ENCODE measurements at regions not wholly inside any gene's neighbourhood (a gene's known extent, or its start where the extent isn't known, plus 50 kb on each side); places are given as distances from the start of the nearest gene placed in this dataset.

DNA sequence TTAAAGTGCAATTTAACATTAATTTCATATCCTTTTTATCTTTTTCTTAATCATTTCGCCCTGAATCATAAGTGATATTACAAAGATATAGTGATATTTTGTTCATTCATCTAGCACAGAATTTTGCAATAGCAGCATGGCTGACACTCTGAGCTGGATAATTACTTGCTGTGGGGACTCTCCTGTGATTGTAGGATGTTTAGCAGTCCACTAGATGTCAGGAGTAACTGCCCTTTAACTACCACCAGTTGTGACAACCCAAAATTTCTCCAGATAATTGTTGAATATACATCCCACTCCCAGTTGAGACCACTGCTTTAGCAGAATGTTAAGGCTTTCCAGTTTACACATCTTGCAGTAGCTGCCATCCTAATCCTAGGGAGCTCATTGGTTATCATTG, 196.8 kb upstream of the MBNL1 start:
- no peak overlapping the region for H3K27ac ChIP-seq (ENCODE audit: low read depth in 1 of 2, low read length in 2 of 2)
- no peaks in the 10 kb centered on the region for H3K27me3 ChIP-seq (ENCODE audit: control insufficient read depth in 1 of 2, insufficient read depth in 2 of 2, low read length in 1 of 2)
- intact Hi-C loops (cut with DNase I), result loop anchor here (5.0 to 10.0 kb wide), 5 partner anchors 85 to 370 kb away; partner anchors contain the start of gene MBNL1 (in 1 of the 2)
- 46 to 57% methylated on average over 1 of the region's 1 CpG for WGBS, 2 donors
- no peaks in the 10 kb centered on the region for H3K4me1 ChIP-seq (ENCODE audit: control insufficient read depth in 1 of 2, insufficient read depth in 2 of 2, low read length in 2 of 2)
- H3K9me3 ChIP-seq (ENCODE audit: control insufficient read depth, low read length), result no peaks in the 10 kb centered on the region
- DNase-seq (no peak), ATAC-seq (ENCODE audit: low FRiP score) (peak; percentile 80)
- H3K4me3 ChIP-seq (ENCODE audit: low read length in 2 of 2), result no peak overlapping the region
- H3K36me3 ChIP-seq (ENCODE audit: control insufficient read depth in 1 of 2, insufficient read depth in 2 of 2, low read length in 1 of 2), result no peaks in the 10 kb centered on the region

DNA sequence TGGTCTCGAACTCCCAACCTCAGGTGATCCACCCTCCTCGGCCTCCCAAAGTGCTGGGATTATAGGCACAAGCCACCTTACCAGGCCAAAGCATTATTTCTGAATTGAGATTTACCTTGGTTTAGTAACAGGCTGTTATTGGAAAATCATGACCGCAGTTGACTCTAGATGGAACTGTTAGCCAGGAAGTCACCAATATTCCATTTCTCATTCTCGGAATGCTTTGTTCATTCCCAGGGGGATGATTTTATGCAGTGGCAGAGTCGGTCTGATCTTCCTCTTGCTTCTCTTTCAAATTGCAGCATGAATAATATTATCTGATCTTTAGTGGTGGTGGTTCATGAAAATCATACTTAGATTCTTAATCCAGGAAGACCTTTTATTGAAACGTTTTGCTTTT, 195.5 kb upstream of the MBNL1 start:
- Histone ChIP-seq H3K27me3 (ENCODE audit: control insufficient read depth in 1 of 2, insufficient read depth in 2 of 2, low read length in 1 of 2) (no peaks in the 10 kb centered on the region), H3K9me3 (ENCODE audit: control insufficient read depth, low read length) (no peaks in the 10 kb centered on the region), H3K4me1 (ENCODE audit: control insufficient read depth in 1 of 2, insufficient read depth in 2 of 2, low read length in 2 of 2) (no peaks in the 10 kb centered on the region), H3K36me3 (ENCODE audit: control insufficient read depth in 1 of 2, insufficient read depth in 2 of 2, low read length in 1 of 2) (no peaks in the 10 kb centered on the region), H3K27ac (ENCODE audit: low read depth in 1 of 2, low read length in 2 of 2) (no peak overlapping the region), H3K4me3 (ENCODE audit: low read length in 2 of 2) (no peak overlapping the region)
- intact Hi-C loops (cut with DNase I), result loop anchor here (5.0 to 10.0 kb wide), 5 partner anchors 84 to 369 kb away; partner anchors contain the start of gene MBNL1 (in 1 of the 2)
- ATAC-seq (ENCODE audit: low FRiP score) (peak; percentile 79), DNase-seq (no peak)
- WGBS, 2 donors, result 35 to 40% methylated on average over 6 of the region's 6 CpGs

DNA sequence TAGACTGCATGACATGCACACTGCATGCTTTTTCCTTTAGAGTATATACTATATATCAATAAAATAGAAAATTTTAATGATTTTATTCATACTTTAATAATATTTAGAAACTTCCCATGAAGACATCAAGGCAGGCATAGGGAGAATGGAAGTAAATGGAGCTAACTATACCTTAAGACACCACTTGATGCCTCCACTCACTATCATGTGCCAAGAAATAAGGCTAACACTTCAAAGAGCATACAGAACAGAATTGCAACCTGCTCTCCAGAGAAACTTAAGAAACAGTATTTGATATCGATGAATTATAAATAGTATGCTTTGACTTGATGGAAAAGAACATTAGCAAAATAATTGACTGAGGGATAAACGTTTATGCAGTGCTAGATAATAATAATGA, 192.6 kb upstream of the MBNL1 start:
- intact Hi-C loops (cut with DNase I), result loop anchor here in 1 of 2 donors (10.0 kb wide), 1 partner anchor 129 kb away; no protein-coding TSS in a partner anchor
- WGBS, 2 donors, result 82 to 86% methylated on average over 2 of the region's 2 CpGs
- H3K9me3 ChIP-seq (ENCODE audit: control insufficient read depth, low read length), result no peaks in the 10 kb centered on the region
- H3K4me1 ChIP-seq (ENCODE audit: control insufficient read depth in 1 of 2, insufficient read depth in 2 of 2, low read length in 2 of 2), result no peaks in the 10 kb centered on the region
- H3K4me3 ChIP-seq (ENCODE audit: low read length in 2 of 2), result no peak overlapping the region
- H3K36me3 ChIP-seq (ENCODE audit: control insufficient read depth in 1 of 2, insufficient read depth in 2 of 2, low read length in 1 of 2), result no peaks in the 10 kb centered on the region
- H3K27me3 ChIP-seq (ENCODE audit: control insufficient read depth in 1 of 2, insufficient read depth in 2 of 2, low read length in 1 of 2), result no peaks in the 10 kb centered on the region
- no peak for ATAC-seq (ENCODE audit: low FRiP score)
- no peak overlapping the region for H3K27ac ChIP-seq (ENCODE audit: low read depth in 1 of 2, low read length in 2 of 2)
- no peak for DNase-seq

DNA sequence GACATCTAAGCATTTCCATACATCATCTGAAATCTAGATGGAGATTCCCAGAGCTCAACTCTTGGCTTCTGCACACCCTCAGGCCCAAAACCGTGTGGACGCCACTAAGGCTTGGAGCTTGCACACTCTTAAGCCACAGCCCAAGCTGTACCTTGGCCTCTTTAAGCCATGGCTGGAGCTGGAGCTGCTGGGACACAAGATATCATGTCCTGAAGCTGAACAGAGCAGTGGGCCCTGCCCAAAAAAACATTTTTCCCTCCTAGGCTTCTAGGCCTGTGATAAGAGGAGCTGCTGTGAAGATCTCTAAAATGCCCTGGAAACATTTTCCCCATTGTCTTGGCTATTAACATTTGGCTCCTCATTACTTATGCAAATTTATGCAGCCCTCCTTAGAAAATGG, 188.7 kb upstream of the MBNL1 start:
- H3K4me3 ChIP-seq (ENCODE audit: low read length in 2 of 2), result no peak overlapping the region
- DNase-seq, result peak in 1 of 2 donors; percentile 21
- no peak for ATAC-seq (ENCODE audit: low FRiP score)
- 83 to 96% methylated on average over 2 of the region's 2 CpGs for WGBS, 2 donors
- H3K27me3 ChIP-seq (ENCODE audit: control insufficient read depth in 1 of 2, insufficient read depth in 2 of 2, low read length in 1 of 2), result no peaks in the 10 kb centered on the region
- no peaks in the 10 kb centered on the region for H3K9me3 ChIP-seq (ENCODE audit: control insufficient read depth, low read length)
- intact Hi-C loops (cut with DNase I), result loop anchor here (5.0 to 10.0 kb wide), 2 partner anchors 77 to 125 kb away; no protein-coding TSS in a partner anchor
- no peaks in the 10 kb centered on the region for H3K36me3 ChIP-seq (ENCODE audit: control insufficient read depth in 1 of 2, insufficient read depth in 2 of 2, low read length in 1 of 2)
- no peak overlapping the region for H3K27ac ChIP-seq (ENCODE audit: low read depth in 1 of 2, low read length in 2 of 2)
- H3K4me1 ChIP-seq (ENCODE audit: control insufficient read depth in 1 of 2, insufficient read depth in 2 of 2, low read length in 2 of 2), result no peaks in the 10 kb centered on the region

DNA sequence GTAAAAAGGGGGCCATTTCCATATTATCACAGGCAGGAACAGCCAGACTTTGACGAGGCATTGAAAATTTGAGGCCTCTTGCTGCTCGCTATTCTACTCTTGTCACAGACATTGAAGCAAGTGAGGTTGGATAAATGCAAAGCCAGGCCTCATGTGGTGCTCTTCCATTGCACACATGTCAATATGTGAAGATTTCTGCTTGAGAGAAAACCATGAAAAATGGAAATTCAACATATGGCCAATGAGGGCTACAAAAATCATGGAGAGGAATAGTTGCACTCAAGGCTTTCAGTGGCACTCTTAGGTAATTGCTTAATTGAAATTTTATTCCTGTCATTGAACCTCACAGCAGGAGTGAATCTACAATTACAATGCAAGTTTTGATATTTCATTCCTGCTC, 185.6 kb upstream of the MBNL1 start:
- intact Hi-C loops (cut with DNase I), result loop anchor here in 1 of 2 donors (5.0 kb wide), 1 partner anchor 74 kb away; no protein-coding TSS in a partner anchor
- 74 to 90% methylated on average over 2 of the region's 2 CpGs for WGBS, 2 donors
- no peak for DNase-seq

DNA sequence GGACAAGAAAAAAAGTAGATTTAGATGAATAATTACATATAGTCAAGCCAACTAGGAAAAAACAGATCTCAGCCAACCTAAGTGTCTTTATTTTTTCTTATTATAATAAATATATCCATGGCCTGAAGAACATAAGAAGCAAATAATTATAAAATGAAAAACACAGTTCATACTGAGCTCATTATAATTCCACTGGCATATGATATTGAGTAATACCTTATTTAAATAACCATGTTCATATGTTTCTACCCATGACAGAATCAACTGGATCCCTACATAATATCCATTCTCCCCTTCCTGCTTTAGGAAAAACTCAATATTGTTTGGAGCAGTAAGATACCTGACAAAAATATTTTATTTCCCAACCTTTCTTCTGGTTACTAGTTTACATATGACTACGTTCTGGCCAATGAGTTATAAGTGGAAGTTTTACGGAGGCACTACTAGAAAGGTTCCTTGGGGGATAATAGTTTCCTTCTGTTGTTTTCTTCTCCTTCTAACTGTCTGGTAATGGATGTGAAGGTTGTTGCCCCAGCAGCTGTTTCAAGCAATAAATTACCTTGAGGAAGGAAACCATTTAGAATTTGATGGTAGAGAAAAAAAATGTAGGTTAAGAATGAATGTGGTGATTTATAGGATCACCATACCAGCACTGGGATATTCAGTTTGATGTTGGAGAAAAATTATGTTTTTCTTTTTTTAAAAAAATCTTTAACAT, 184.1 kb upstream of the MBNL1 start:
- H3K4me1 ChIP-seq (ENCODE audit: control insufficient read depth in 1 of 2, insufficient read depth in 2 of 2, low read length in 2 of 2), result peaks cover 0 to 3% of the 10 kb centered on the region in 2 donors
- H3K27me3 ChIP-seq (ENCODE audit: control insufficient read depth in 1 of 2, insufficient read depth in 2 of 2, low read length in 1 of 2), result no peaks in the 10 kb centered on the region
- no peak overlapping the region for H3K27ac ChIP-seq (ENCODE audit: low read depth in 1 of 2, low read length in 2 of 2)
- no peak for DNase-seq
- ATAC-seq (ENCODE audit: low FRiP score), result no peak
- no peaks in the 10 kb centered on the region for H3K36me3 ChIP-seq (ENCODE audit: control insufficient read depth in 1 of 2, insufficient read depth in 2 of 2, low read length in 1 of 2)
- H3K4me3 ChIP-seq (ENCODE audit: low read length in 2 of 2), result no peak overlapping the region
- intact Hi-C loops (cut with DNase I), result loop anchor here (5.0 kb wide), 2 partner anchors 38 to 73 kb away; no protein-coding TSS in a partner anchor
- H3K9me3 ChIP-seq (ENCODE audit: control insufficient read depth, low read length), result no peaks in the 10 kb centered on the region
- 93 to 96% methylated on average over 2 of the region's 2 CpGs for WGBS, 2 donors

More for the DNA sequence above, 185.6 kb upstream of the MBNL1 start:
- no peaks in the 10 kb centered on the region for H3K36me3 ChIP-seq (ENCODE audit: control insufficient read depth in 1 of 2, insufficient read depth in 2 of 2, low read length in 1 of 2)
- no peak overlapping the region for H3K27ac ChIP-seq (ENCODE audit: low read depth in 1 of 2, low read length in 2 of 2)
- H3K4me3 ChIP-seq (ENCODE audit: low read length in 2 of 2), result no peak overlapping the region
- H3K27me3 ChIP-seq (ENCODE audit: control insufficient read depth in 1 of 2, insufficient read depth in 2 of 2, low read length in 1 of 2), result no peaks in the 10 kb centered on the region
- peaks cover 0 to 3% of the 10 kb centered on the region in 2 donors for H3K4me1 ChIP-seq (ENCODE audit: control insufficient read depth in 1 of 2, insufficient read depth in 2 of 2, low read length in 2 of 2)
- no peaks in the 10 kb centered on the region for H3K9me3 ChIP-seq (ENCODE audit: control insufficient read depth, low read length)
- no peak for ATAC-seq (ENCODE audit: low FRiP score)

DNA sequence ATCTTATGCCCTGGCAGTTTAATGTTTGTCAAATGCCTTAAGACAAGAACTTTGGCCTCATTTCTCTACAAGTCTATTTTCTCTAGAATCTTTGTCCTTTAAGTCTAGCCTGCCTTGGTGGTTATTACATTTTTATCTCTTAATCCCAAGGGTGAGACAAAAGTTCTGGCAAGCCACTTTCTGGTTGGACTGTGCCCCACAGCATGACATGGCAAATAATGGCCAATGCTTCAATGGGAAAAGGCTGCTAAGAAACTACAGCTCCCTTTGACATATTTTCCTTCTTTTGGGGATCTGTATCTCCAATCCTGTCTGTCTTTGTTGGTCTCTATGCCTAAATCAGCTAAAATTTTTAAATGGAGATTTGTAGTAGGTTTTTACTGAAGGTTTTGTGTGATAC, 181.6 kb upstream of the MBNL1 start:
- H3K27ac ChIP-seq (ENCODE audit: low read depth in 1 of 2, low read length in 2 of 2), result peak overlapping the region; percentile 57
- no peaks in the 10 kb centered on the region for H3K36me3 ChIP-seq (ENCODE audit: control insufficient read depth in 1 of 2, insufficient read depth in 2 of 2, low read length in 1 of 2)
- H3K4me1 ChIP-seq (ENCODE audit: control insufficient read depth in 1 of 2, insufficient read depth in 2 of 2, low read length in 2 of 2), result peaks cover 0 to 3% of the 10 kb centered on the region in 2 donors
- peak; percentile 74 for ATAC-seq (ENCODE audit: low FRiP score)
- intact Hi-C loops (cut with DNase I), result loop anchor here (5.0 kb wide), 1 partner anchor 35 kb away; no protein-coding TSS in a partner anchor
- no peaks in the 10 kb centered on the region for H3K27me3 ChIP-seq (ENCODE audit: control insufficient read depth in 1 of 2, insufficient read depth in 2 of 2, low read length in 1 of 2)
- DNase-seq, result peak in 1 of 2 donors; percentile 26
- no peaks in the 10 kb centered on the region for H3K9me3 ChIP-seq (ENCODE audit: control insufficient read depth, low read length)
- H3K4me3 ChIP-seq (ENCODE audit: low read length in 2 of 2), result no peak overlapping the region

DNA sequence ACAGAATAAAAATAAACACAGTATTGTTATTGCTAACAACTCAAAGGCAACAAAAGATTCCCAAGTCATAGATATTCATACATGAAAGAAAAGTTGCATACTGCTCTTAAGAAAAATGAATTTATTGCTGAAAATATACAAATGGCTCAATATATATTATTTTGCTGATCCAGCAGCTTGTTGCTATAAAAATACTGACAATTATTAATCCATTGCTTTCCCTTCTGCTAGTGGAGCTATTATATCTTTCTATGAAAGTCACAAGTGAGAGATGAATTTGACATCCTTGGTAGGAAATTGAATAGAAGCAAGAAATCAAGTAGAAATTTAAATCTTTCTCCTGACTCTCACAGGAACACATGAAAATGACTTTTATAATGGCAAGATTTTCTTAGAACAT, 179.2 kb upstream of the MBNL1 start:
- Histone ChIP-seq H3K36me3 (ENCODE audit: control insufficient read depth in 1 of 2, insufficient read depth in 2 of 2, low read length in 1 of 2) (no peaks in the 10 kb centered on the region), H3K4me3 (ENCODE audit: low read length in 2 of 2) (no peak overlapping the region), H3K9me3 (ENCODE audit: control insufficient read depth, low read length) (no peaks in the 10 kb centered on the region), H3K27ac (ENCODE audit: low read depth in 1 of 2, low read length in 2 of 2) (no peak overlapping the region), H3K4me1 (ENCODE audit: control insufficient read depth in 1 of 2, insufficient read depth in 2 of 2, low read length in 2 of 2) (peaks cover 0 to 3% of the 10 kb centered on the region in 2 donors), H3K27me3 (ENCODE audit: control insufficient read depth in 1 of 2, insufficient read depth in 2 of 2, low read length in 1 of 2) (no peaks in the 10 kb centered on the region)
- no peak for DNase-seq
- intact Hi-C loops (cut with DNase I), result loop anchor here (5.0 kb wide), 1 partner anchor 33 kb away; no protein-coding TSS in a partner anchor
- no peak for ATAC-seq (ENCODE audit: low FRiP score)

DNA sequence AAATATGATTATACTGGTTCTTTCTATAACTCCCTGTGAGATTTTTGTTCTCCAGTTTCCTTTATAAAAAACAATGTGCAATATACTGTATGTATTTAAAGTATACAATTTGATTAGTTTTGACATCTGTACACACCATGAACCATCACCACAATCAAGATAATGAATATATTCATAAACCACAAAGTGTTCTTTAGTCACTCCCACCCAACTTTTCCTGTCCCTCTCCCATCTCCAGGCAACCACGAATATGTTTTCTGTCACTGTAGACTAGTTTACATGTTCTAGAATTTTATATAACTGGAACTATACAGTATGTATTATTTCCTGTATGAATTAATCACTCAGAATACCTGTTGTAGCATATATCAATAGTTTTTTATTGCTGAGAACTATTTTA, 177.0 kb upstream of the MBNL1 start:
- Histone ChIP-seq H3K9me3 (ENCODE audit: control insufficient read depth, low read length) (no peaks in the 10 kb centered on the region), H3K27me3 (ENCODE audit: control insufficient read depth in 1 of 2, insufficient read depth in 2 of 2, low read length in 1 of 2) (no peaks in the 10 kb centered on the region), H3K27ac (ENCODE audit: low read depth in 1 of 2, low read length in 2 of 2) (no peak overlapping the region), H3K4me1 (ENCODE audit: control insufficient read depth in 1 of 2, insufficient read depth in 2 of 2, low read length in 2 of 2) (peaks cover 0 to 7% of the 10 kb centered on the region in 2 donors), H3K4me3 (ENCODE audit: low read length in 2 of 2) (no peak overlapping the region), H3K36me3 (ENCODE audit: control insufficient read depth in 1 of 2, insufficient read depth in 2 of 2, low read length in 1 of 2) (no peaks in the 10 kb centered on the region)
- intact Hi-C loops (cut with DNase I), result no loop called here
- DNase-seq (no peak), ATAC-seq (ENCODE audit: low FRiP score) (no peak)
- 96 to 97% methylated on average over 1 of the region's 1 CpG for WGBS, 2 donors

All from aorta (tissue), 5 donors.